Neural cell (in vitro differentiated cells): ENCODE measurements at regions not wholly inside any gene's neighbourhood (a gene's known extent, or its start where the extent isn't known, plus 50 kb on each side); places are given as distances from the start of the nearest gene placed in this dataset.

ENCODE experiments used
- H2AFZ ChIP-seq: fragments of 200-600, 300-800 bp; sonication (generic), shearing (Covaris generic); 2 replicates; pipeline ENCODE4 v1.6.0; 2014; ENCODE audit warnings: low read depth, mild to moderate bottlenecking, antibody characterized with exemption, low read length, moderate library complexity
- H3F3A ChIP-seq: fragments of 200-600 bp; shearing (Covaris generic); 2 replicates; pipeline ENCODE4 v1.6.1; 2016; ENCODE audit warnings: mild to moderate bottlenecking, moderate library complexity, mixed read lengths, antibody characterized with exemption, low read length; ENCODE audit not compliant: insufficient read depth, poor library complexity, severe bottlenecking
- H3K27ac ChIP-seq: fragments of 200-600, 300-800 bp; sonication (generic), shearing (Covaris generic); 2 replicates; pipeline ENCODE4 v1.5.1; 2014; ENCODE audit warnings: mild to moderate bottlenecking, low read length, moderate library complexity
- H3K27me3 ChIP-seq: fragments of 300-800, 200-600 bp; sonication (generic), shearing (Covaris generic); 2 replicates; pipeline ENCODE4 v1.6.0; 2014; ENCODE audit warnings: mild to moderate bottlenecking, low read depth, low read length, moderate library complexity; ENCODE audit not compliant: insufficient read depth
- H3K36me3 ChIP-seq: fragments of 300-800, 200-600 bp; sonication (generic), shearing (Covaris generic); 2 replicates; pipeline ENCODE4 v1.5.1; 2014; ENCODE audit warnings: mild to moderate bottlenecking, antibody characterized with exemption, low read length, moderate library complexity; ENCODE audit not compliant: insufficient read depth
- H3K4me2 ChIP-seq: fragments of 300-800, 200-600 bp; sonication (generic), shearing (Covaris generic); 2 replicates; pipeline ENCODE4 v1.6.0; 2014; ENCODE audit warnings: mild to moderate bottlenecking, low read length
- H3K4me3 ChIP-seq: fragments of 300-800, 200-600 bp; sonication (generic), shearing (Covaris generic); 2 replicates; pipeline ENCODE4 v1.5.1; 2014; ENCODE audit warnings: mild to moderate bottlenecking, low read length, moderate library complexity
- H3K79me2 ChIP-seq: fragments of 200-600 bp; shearing (Covaris generic); replicated peaks from 2 replicates; pipeline ENCODE4 v1.6.0; 2014; ENCODE audit warnings: mild to moderate bottlenecking, low read length, moderate library complexity; ENCODE audit not compliant: insufficient read depth
- H3K9ac ChIP-seq: fragments of 300-800, 200-600 bp; sonication (generic), shearing (Covaris generic); 2 replicates; pipeline ENCODE4 v1.6.1; 2016; ENCODE audit warnings: mild to moderate bottlenecking, low read length, mixed read lengths
- H3K9me2 ChIP-seq: fragments of 200-600 bp; shearing (Covaris generic); 2 replicates; pipeline ENCODE4 v1.6.1; 2016; ENCODE audit warnings: mild to moderate bottlenecking, low read length, mixed read lengths; ENCODE audit not compliant: insufficient read depth
- H3K9me3 ChIP-seq: fragments of 200-600, 300-800 bp; sonication (generic), shearing (Covaris generic); 2 replicates; pipeline ENCODE4 v1.6.1; 2016; ENCODE audit warnings: mild to moderate bottlenecking, mixed run types, low read length, moderate library complexity, mixed read lengths
- H4K20me1 ChIP-seq: fragments of 200-600 bp; shearing (Covaris generic); 2 replicates; pipeline ENCODE4 v1.6.1; 2016; ENCODE audit warnings: mild to moderate bottlenecking, mixed run types; ENCODE audit not compliant: insufficient read depth
- CTCF ChIP-seq: fragments of 450-650 bp; IDR thresholded peaks from 2 replicates; pipeline ENCODE4 v1.5.1; 2014; ENCODE audit warnings: antibody characterized with exemption, mild to moderate bottlenecking, moderate library complexity; ENCODE audit not compliant: poor library complexity, severe bottlenecking
- EP300 ChIP-seq: fragments of 450-650 bp; conservative IDR thresholded peaks from 2 replicates; pipeline ENCODE4 v1.6.1; 2014; ENCODE audit warnings: antibody characterized with exemption, mild to moderate bottlenecking, moderate library complexity; ENCODE audit not compliant: poor library complexity, severe bottlenecking
- EZH2 ChIP-seq: fragments of 200-600, 300-800 bp; shearing (Covaris generic), sonication (generic); IDR thresholded peaks from 2 replicates; pipeline ENCODE4 v1.6.1; 2014; ENCODE audit warnings: antibody characterized with exemption, low read length, borderline replicate concordance, mild to moderate bottlenecking; ENCODE audit not compliant: insufficient read depth, poor library complexity, severe bottlenecking
- MXI1 ChIP-seq: fragments of 450-650 bp; conservative IDR thresholded peaks from 2 replicates; pipeline ENCODE4 v1.6.1; 2014; ENCODE audit warnings: antibody characterized with exemption, mild to moderate bottlenecking; ENCODE audit not compliant: poor library complexity, severe bottlenecking
- POLR2AphosphoS5 ChIP-seq: IDR thresholded peaks from 2 replicates; pipeline ENCODE4 v1.6.1; 2012
- RAD21 ChIP-seq: fragments of 450-650 bp; conservative IDR thresholded peaks from 2 replicates; pipeline ENCODE4 v1.6.1; 2014; ENCODE audit warnings: antibody characterized with exemption, mild to moderate bottlenecking, moderate library complexity
- REST ChIP-seq: IDR thresholded peaks from 2 replicates; pipeline ENCODE4 v1.6.1; 2012; ENCODE audit warnings: borderline replicate concordance
- SMC3 ChIP-seq: fragments of 450-650 bp; conservative IDR thresholded peaks from 2 replicates; pipeline ENCODE4 v1.6.1; 2014; ENCODE audit warnings: antibody characterized with exemption, mild to moderate bottlenecking, moderate library complexity; ENCODE audit not compliant: poor library complexity
- TAF1 ChIP-seq: IDR thresholded peaks from 2 replicates; pipeline ENCODE4 v1.6.1; 2012; ENCODE audit warnings: low read depth

- TF ChIP-seq EZH2 (no peak), SMC3 (no peak), MXI1 (no peak), TAF1 (no peak), EP300 (peak; percentile 29)
- Histone ChIP-seq H3K4me3 (peak overlapping the region; percentile 28), H3K79me2 (no peaks in the 10 kb centered on the region), H3K36me3 (no peaks in the 10 kb centered on the region), H3K9me2 (no peaks in the 10 kb centered on the region), H2AFZ (no peak overlapping the region), H3F3A (no peaks in the 10 kb centered on the region), H4K20me1 (no peaks in the 10 kb centered on the region), H3K27ac (no peak overlapping the region), H3K9me3 (no peaks in the 10 kb centered on the region), H3K4me2 (peak overlapping the region; percentile 24), H3K27me3 (peaks cover 12% of the 10 kb centered on the region), H3K9ac (no peak overlapping the region)
Observed at GRCh38 chr5:135185481-135186065, 151.5 kb upstream of the PITX1 start.

GRCh38 chr5:135184646-135185045 is 150.6 kb upstream of the PITX1 start:
- Histone ChIP-seq H3F3A (no peaks in the 10 kb centered on the region), H3K79me2 (no peaks in the 10 kb centered on the region), H3K4me3 (no peak overlapping the region), H3K36me3 (no peaks in the 10 kb centered on the region), H3K9ac (no peak overlapping the region), H3K9me2 (no peaks in the 10 kb centered on the region), H2AFZ (no peak overlapping the region), H3K9me3 (no peaks in the 10 kb centered on the region), H3K27me3 (peaks cover 3% of the 10 kb centered on the region), H4K20me1 (no peaks in the 10 kb centered on the region), H3K4me2 (no peak overlapping the region), H3K27ac (no peak overlapping the region)
- TF ChIP-seq EZH2, result no peak
- TF ChIP-seq POLR2AphosphoS5, result no peak
- TF ChIP-seq MXI1, result no peak
- no peak for TF ChIP-seq SMC3
- no peak for TF ChIP-seq TAF1
- no peak for TF ChIP-seq EP300
- TF ChIP-seq RAD21, result no peak
- TF ChIP-seq CTCF, result no peak
- TF ChIP-seq REST, result no peak
